Amygdala (tissue), 56 donors: ENCODE measurements at regions not wholly inside any gene's neighbourhood (a gene's known extent, or its start where the extent isn't known, plus 50 kb on each side); places are given as distances from the start of the nearest gene placed in this dataset.

Source experiments
- DNase-seq, 56 donors: peaks; one replicate each; lab custom pipeline; 2025; lab: John Stamatoyannopoulos, UW

- DNase-seq = no peak
These were observed 300.7 kb upstream of the ZNF32 start for GRCh38 chr10:43949351-43949750.

- no peak for DNase-seq
These were observed 297.8 kb upstream of the ZNF32 start for GRCh38 chr10:43946445-43946844.

GRCh38 chr10:43945908-43946307 is 297.2 kb upstream of the ZNF32 start:
- DNase-seq = no peak

- DNase-seq = no peak
These were observed 296.5 kb upstream of the ZNF32 start for GRCh38 chr10:43945094-43945730.

GRCh38 chr10:43944381-43945093 is 295.9 kb upstream of the ZNF32 start:
- no peak for DNase-seq

- DNase-seq = no peak
These were observed 295.2 kb upstream of the ZNF32 start for GRCh38 chr10:43943818-43944360.

GRCh38 chr10:43943119-43943817 is 294.6 kb upstream of the ZNF32 start:
- no peak for DNase-seq

- no peak for DNase-seq
These were observed 293.6 kb upstream of the ZNF32 start for GRCh38 chr10:43942096-43942850.

- no peak for DNase-seq
These were observed 292.5 kb upstream of the ZNF32 start for GRCh38 chr10:43940898-43941837.

- DNase-seq = no peak
These were observed 291.5 kb upstream of the ZNF32 start for GRCh38 chr10:43939939-43940820.

- no peak for DNase-seq
These were observed 290.8 kb upstream of the ZNF32 start for GRCh38 chr10:43939389-43939938.

- DNase-seq = no peak
These were observed 290.1 kb upstream of the ZNF32 start for GRCh38 chr10:43938810-43939209.

- DNase-seq = no peak
These were observed 282.7 kb upstream of the ZNF32 start for GRCh38 chr10:43931308-43931930.

GRCh38 chr10:43930777-43931176 is 282.1 kb upstream of the ZNF32 start:
- DNase-seq = no peak

GRCh38 chr10:43930243-43930642 is 281.6 kb upstream of the ZNF32 start:
- DNase-seq = no peak

GRCh38 chr10:43929122-43929521 is 280.4 kb upstream of the ZNF32 start:
- no peak for DNase-seq

- no peak for DNase-seq
These were observed 279.8 kb upstream of the ZNF32 start for GRCh38 chr10:43928425-43928968.
